Stomach (tissue), 8 donors: ENCODE measurements at regions not wholly inside any gene's neighbourhood (a gene's known extent, or its start where the extent isn't known, plus 50 kb on each side); places are given as distances from the start of the nearest gene placed in this dataset.
A peak's percentile ranks its signal among the peaks of the same experiment; 100 is the strongest.

Source experiments
- DNase-seq, 2 donors: peaks; one replicate each; pipeline versions ENCODE4 v3.0.0 to v3.0.0-alpha.2; 2013 to 2019
- H3K27ac ChIP-seq, 5 donors: fragments of 200-600 bp in 4 of 5; sonication (generic) in 4 of 5; one replicate each; pipeline ENCODE4 v1.5.1; 2013 to 2019; ENCODE audit warnings: mild to moderate bottlenecking in 1 of 5, moderate library complexity in 1 of 5
- H3K27me3 ChIP-seq, 3 donors: fragments of 200-600 bp; sonication (generic); one replicate each; pipeline ENCODE4 v1.5.1; 2017 to 2019; ENCODE audit warnings: mixed run types in 1 of 3
- H3K36me3 ChIP-seq, 4 donors: fragments of 200-600 bp; sonication (generic); 1 replicate in 3 of 4; 2 replicates in 1 of 4; pipeline ENCODE4 v1.5.1; 2016 to 2019
- H3K4me1 ChIP-seq, 4 donors: fragments of 200-600 bp; sonication (generic); one replicate each; pipeline ENCODE4 v1.5.1; 2016 to 2019
- H3K4me3 ChIP-seq, 4 donors: fragments of 200-600 bp; sonication (generic) in 3 of 4; one replicate each; pipeline ENCODE4 v1.5.1; 2016 to 2019; ENCODE audit warnings: mild to moderate bottlenecking in 1 of 4
- H3K9me3 ChIP-seq, 4 donors: fragments of 200-600 bp; sonication (generic); one replicate each; pipeline ENCODE4 v1.5.1; 2016 to 2019
- CTCF ChIP-seq, 7 experiments: fragments of 450-650 bp in 4 of 7; fragments of 200-600 bp in 3 of 7; sonication (generic) in 3 of 7; IDR thresholded peaks; one replicate each; pipeline ENCODE4 v1.5.1; 2016 to 2019; ENCODE audit warnings: antibody characterized with exemption in 7 of 7, control low read depth in 2 of 7, mild to moderate bottlenecking in 1 of 7
- EP300 ChIP-seq: sonication (generic); formaldehyde crosslinking; IDR thresholded peaks from one replicate; pipeline ENCODE4 v1.6.1; 2017; ENCODE audit warnings: antibody characterized with exemption
- POLR2A ChIP-seq, 4 donors: fragments of 450-650 bp; IDR thresholded peaks; one replicate each; pipeline ENCODE4 v1.6.1; 2016; ENCODE audit warnings: antibody characterized with exemption in 4 of 4, control low read depth in 2 of 4, mild to moderate bottlenecking in 1 of 4, moderate library complexity in 1 of 4
- POLR2AphosphoS5 ChIP-seq, 3 donors: sonication (generic); formaldehyde crosslinking; IDR thresholded peaks; one replicate each; pipeline ENCODE4 v1.6.1; 2016; ENCODE audit warnings: antibody characterized with exemption in 3 of 3
- WGBS, 5 donors: extraction: QIAGEN DNeasy Blood & Tissue Kit in 3 of 5; methylation state at CpG; one replicate each; pipeline versions ENCODE4 v1.1.5 to v1.1.7; 2013 to 2018; 5-methylcytosine and 5-hydroxymethylcytosine counted together
- intact Hi-C: fragments of 100-400 bp; cut with DNase I; formaldehyde crosslinking; loops from one replicate; pipeline ENCODE4 v1.15.1; 2023; ENCODE audit warnings: low total_unique reads
- donor health status: healthy with polysubstance abuse.
- donor health status: Bipolar disorder and iron deficiency.
- donor health status: healthy.

DNA sequence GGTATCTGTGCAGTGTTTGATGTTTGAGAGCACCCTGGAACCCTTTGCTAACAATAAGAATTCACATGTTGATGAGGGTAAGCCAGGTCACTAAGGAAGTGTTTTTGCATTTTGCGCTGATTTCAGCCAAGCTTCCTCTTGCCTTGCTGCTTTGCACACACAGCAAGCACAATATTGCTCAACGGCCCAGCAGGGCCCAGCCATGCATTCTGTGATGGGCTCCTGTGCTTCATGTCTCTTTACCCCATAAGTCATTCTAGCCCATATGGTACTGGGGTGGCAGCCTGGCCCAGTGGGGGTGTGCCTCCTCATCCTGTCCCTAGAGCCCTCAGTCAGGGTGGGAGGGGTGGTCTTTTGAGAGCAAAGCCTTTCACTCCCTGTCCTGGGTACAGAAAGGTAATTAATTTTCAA is 481.3 kb downstream of the GADD45G start:
- whole genome bisulfite sequencing, 5 donors: 16 to 59% (median 21%) methylated on average over 2 of the region's 2 CpGs
- no peak overlapping the region for H3K4me3 ChIP-seq
- H3K4me1 ChIP-seq: peaks cover 3 to 17% (median 6%) of the 10 kb centered on the region in 4 donors
- no peaks in the 10 kb centered on the region for H3K36me3 ChIP-seq
- intact Hi-C loops: no loop called here
- H3K27me3 ChIP-seq: no peaks in the 10 kb centered on the region
- peak; percentile 33 to 42 for DNase-seq
- H3K9me3 ChIP-seq: no peaks in the 10 kb centered on the region
- TF ChIP-seq CTCF (IDR thresholded peaks at IDR 0.05) (no peak), EP300 (no peak), POLR2AphosphoS5 (IDR thresholded peaks at IDR 0.05) (no peak), POLR2A (IDR thresholded peaks at IDR 0.05) (no peak)
- H3K27ac ChIP-seq: peak overlapping the region in 1 of 5 donors; percentile 0

DNA sequence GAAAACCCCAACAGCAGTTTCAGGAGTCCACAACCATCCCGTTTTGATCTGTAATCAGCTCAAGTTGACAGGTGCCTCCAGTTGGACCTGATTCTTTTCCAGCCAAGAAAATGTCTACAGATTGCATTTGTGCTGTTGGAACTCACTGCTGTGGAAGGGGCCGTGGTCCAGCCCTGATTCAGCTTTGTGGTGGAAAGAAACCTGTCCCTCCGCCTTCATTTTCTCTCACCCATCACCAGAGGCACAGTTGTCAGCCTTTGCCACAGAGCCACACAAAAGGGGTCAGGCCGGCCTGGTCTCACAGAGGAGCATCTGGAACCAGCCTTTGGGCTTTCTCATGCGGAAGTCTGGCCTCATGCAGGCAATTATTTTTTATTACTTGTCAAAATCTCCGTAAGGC is 483.6 kb downstream of the GADD45G start:
- H3K4me1 ChIP-seq: peaks cover 3 to 17% (median 6%) of the 10 kb centered on the region in 4 donors
- H3K27me3 ChIP-seq: no peaks in the 10 kb centered on the region
- no peak for DNase-seq
- TF ChIP-seq POLR2AphosphoS5 (IDR thresholded peaks at IDR 0.05) (no peak), EP300 (no peak), CTCF (IDR thresholded peaks at IDR 0.05) (no peak)
- H3K4me3 ChIP-seq: no peak overlapping the region
- H3K9me3 ChIP-seq: no peaks in the 10 kb centered on the region
- intact Hi-C loops: no loop called here
- no peak overlapping the region for H3K27ac ChIP-seq
- 67 to 86% (median 81%) methylated on average over 6 of the region's 6 CpGs for WGBS, 5 donors
- H3K36me3 ChIP-seq: no peaks in the 10 kb centered on the region

DNA sequence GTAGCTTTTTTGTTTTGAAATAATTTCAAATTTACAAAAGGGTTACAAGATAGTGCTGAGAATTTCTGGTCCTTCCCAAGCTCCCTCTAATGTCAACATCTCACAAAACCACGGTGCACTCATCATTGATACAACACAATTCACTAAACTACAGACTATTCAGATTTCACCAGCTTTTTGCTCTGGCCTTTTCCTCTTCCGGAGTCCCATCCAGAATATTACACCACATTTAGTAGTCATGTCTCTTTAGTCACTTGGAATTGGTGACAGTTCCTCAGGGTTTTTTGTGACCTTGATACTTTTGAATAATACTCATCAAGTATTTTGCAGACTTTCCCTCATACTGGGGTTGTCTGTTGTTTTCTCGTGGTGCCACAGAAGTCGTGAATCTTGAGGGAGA is 484.0 kb downstream of the GADD45G start:
- no peak for DNase-seq
- 80 to 86% (median 82%) methylated on average over 4 of the region's 4 CpGs for WGBS, 5 donors
- H3K4me1 ChIP-seq: peaks cover 3 to 17% (median 6%) of the 10 kb centered on the region in 4 donors
- no peaks in the 10 kb centered on the region for H3K36me3 ChIP-seq
- H3K9me3 ChIP-seq: no peaks in the 10 kb centered on the region
- no peak for TF ChIP-seq POLR2A (IDR thresholded peaks at IDR 0.05)
- TF ChIP-seq POLR2AphosphoS5 (IDR thresholded peaks at IDR 0.05): no peak
- no peak for TF ChIP-seq CTCF (IDR thresholded peaks at IDR 0.05)
- no peak for TF ChIP-seq EP300
- intact Hi-C loops: no loop called here
- no peaks in the 10 kb centered on the region for H3K27me3 ChIP-seq
- no peak overlapping the region for H3K4me3 ChIP-seq
- H3K27ac ChIP-seq: no peak overlapping the region

DNA sequence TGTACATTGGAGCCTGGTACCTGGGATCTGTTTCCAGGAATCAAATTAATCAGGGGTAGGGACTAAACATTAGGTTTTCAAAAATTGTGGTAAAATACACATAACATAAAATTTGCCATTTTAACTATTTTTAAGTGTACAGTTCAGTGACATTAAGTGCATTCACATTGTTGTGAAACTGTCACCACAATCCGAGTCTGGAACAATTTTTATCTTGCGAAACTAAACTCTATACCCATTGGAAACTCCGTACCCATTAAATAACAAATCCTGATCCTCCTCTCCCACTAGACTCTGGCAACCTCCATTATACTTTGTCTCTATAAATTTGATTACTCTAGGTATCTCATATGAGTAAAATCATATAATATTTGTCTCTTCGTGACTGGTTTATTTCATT is 486.2 kb downstream of the GADD45G start:
- 89 to 95% (median 93%) methylated on average over 4 of the region's 4 CpGs for WGBS, 5 donors
- H3K27me3 ChIP-seq: no peaks in the 10 kb centered on the region
- no peak for DNase-seq
- no peak overlapping the region for H3K4me3 ChIP-seq
- intact Hi-C loops: loop anchor here (10.0 kb wide), 2 partner anchors 166 to 356 kb away; no protein-coding TSS in a partner anchor
- no peak overlapping the region for H3K27ac ChIP-seq
- H3K36me3 ChIP-seq: no peaks in the 10 kb centered on the region
- TF ChIP-seq POLR2AphosphoS5 (IDR thresholded peaks at IDR 0.05) (no peak), POLR2A (IDR thresholded peaks at IDR 0.05) (no peak), CTCF (IDR thresholded peaks at IDR 0.05) (no peak), EP300 (no peak)
- H3K9me3 ChIP-seq: no peaks in the 10 kb centered on the region
- peaks cover 0 to 4% (median 3%) of the 10 kb centered on the region in 4 donors for H3K4me1 ChIP-seq
